ENCODE measurements at regions not wholly inside any gene's neighbourhood (a gene's known extent, or its start where the extent isn't known, plus 50 kb on each side); places are given as distances from the start of the nearest gene placed in this dataset.

DNA sequence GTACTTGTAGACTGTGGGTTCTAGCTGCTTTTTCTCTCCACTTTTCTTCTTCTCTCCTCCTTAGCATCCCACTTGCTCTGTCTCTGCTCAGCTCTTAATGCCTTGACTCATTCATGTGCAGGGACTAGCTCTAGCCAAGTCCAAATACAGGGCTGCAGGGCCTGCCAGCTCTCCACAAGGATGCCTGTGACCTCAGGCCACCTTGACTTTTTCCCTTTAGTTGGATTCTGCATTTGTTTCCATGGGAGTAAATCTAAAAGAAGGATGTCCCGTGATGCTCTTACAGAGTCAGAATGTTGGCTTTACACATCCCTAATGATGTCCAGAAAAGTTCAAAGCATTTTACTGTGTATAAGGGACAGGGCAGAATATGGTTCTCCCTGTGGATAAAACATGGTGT, 101.8 kb upstream of the PREP start:
- peak; percentile 31 for DNase-seq

DNA sequence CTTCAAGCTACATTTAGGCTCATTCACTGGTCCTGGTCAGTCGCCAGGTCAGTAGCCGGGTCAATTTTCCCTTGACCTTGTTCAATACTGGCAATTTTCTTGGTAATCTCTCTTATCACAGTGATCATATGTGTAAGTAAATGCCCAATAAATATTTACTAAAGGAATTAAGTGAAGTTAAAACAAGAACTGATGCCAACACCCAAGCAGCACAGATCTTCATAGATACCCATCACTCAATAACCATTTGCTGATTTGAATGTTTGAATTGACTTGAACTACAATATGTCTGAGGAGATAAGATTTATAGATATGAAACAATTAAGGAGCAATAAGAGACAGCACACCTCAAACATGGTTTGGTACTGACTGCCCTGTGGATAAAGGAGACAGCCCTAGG, 100.8 kb upstream of the PREP start:
- DNase-seq = no peak

- no peak for DNase-seq
Measured at GRCh38 chr6:105501826-105502344, 99.0 kb upstream of the PREP start.

- no peak for DNase-seq
Measured at GRCh38 chr6:105501246-105501645, 98.4 kb upstream of the PREP start.

DNA sequence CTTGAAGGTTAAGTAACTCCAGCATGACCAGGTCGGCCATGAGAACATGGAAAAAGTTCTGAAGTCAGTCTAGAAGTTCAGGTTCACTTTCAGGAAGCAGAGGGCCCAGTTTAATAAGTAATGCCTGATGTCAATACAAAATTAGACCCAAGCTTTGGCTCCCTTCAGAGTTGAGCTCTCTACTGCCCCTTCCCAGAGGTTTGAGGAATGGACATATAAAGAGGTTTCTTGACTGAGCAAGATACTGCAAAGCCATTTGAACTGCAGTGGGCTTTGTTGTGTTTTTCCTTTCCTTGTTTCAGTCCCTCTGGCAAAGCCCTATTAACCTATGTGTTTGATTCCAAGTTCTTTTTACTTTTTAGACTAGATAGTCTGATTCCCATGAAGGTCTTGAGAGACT, 97.8 kb upstream of the PREP start:
- DNase-seq = no peak

- no peak for DNase-seq
Measured at GRCh38 chr6:105499931-105500330, 97.0 kb upstream of the PREP start.

- no peak for DNase-seq
Measured at GRCh38 chr6:105499136-105499870, 96.4 kb upstream of the PREP start.

DNA sequence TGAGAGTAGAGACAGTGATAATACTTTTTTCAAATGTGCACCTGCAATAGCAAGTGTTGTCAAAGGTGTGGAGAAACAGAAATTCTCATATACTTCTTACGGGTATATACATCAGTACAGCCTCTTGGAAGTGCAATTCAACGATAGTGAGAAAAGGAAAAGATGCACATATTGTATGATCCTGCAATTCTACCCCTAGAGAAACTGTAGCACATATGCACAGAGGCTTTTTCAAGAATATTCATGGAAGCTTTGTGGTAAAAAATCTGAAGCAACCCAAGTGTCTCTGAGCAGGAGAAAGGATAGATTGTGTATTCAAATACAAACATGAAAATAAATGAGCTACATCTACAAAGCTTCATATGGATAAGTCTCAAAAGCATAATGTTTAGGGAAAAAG, 94.7 kb upstream of the PREP start:
- DNase-seq = no peak

DNA sequence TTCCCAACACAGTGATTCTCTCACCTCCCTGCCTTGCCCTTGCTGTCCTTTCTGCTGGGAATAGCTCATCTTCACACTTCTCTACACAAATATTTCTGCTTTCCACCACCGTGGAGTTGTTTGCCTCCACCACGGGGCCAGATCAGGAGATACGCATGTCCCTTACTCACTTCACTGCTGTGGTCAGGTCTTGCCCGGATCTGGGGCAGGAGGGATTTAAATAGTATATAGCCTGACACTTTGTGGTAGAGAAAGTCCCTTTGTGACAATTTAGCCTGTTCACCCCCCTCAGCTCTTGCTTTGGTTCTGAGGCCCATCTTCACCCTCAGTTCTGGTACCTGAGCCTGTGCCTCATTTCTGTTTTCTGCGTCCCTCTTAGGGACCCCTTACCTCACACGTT, 92.6 kb upstream of the PREP start:
- no peak for DNase-seq

DNA sequence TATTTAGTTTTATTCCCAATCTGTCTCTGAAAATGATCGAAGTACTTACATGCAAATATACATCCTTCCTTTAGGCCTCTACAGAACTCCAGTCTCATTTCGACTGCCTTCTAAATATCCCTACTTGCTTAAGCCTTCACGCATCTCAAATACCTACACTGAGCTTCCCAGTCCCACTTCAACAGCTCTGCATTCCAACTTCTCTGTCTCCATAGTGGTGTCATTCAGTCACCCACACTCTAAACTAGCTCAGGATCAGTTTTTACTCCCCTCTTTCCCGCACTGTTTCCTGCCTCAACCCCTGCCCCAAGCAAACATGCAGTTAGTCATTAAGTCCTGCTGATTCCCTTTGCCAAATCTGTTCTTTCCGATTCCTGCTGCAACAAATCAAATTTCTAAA, 91.8 kb upstream of the PREP start:
- no peak for DNase-seq

DNA sequence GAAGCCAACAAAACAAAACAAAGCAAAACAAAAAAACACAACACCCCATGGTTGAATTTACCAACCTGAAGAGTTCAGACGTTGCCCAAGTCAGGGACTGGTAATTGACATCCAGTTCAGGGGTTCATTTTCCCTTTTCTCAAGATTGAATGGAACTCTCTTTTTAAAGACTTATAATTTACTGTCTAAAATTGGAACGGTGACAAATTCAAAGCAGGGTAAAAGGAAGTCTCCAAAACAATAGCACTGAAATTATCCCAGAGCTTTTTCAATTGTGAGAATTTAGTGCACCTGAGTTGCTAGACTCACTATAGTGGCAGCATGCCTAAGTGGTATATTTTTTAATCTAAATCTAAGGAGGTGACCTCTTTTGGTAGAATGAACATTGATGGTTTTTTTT, 90.9 kb upstream of the PREP start:
- no peak for DNase-seq

DNA sequence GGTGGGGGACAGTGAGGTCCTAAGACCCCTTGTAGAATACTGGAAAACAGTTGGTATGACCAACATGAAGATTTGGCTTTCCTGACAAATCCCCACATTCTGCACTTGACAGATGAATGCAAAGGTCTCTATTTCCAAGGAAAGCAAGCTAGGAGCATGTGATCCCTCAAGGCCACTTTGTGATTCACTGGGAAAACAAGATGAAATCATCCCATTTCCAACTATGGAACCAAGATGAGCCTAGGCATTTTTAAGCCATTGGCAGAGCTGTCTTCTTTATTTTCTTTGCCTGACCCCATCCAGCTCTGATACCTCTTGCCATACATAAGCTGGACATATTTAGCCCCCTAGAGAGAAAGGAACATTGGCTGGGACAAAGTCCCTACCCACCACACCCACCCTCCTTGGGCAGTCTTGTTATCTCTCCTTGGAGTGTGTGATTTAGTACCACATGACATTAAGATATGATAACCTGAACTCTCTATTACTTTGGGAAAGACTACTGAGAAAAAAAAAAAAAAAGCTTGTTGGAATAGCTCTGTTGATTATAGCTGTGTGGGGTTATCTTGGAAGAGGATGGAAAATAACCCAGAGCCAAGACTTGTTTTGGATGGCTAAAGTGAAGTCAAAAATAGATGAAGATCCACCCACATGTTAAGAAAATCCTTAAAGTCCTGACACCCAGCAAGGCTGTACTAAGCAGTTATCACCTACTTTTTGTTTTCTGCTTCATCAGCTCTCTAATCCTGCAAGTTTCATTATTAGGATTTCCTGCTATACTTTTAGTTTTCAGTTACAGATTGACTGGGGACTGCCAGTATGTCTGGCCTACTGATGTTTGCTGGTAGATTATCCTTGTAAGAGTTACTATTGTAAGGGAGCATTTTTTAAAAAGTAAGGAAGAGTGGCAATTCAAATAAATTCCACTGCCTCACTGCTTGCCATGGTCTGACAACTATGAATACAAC, 90.1 kb upstream of the PREP start:
- no peak for DNase-seq

DNA sequence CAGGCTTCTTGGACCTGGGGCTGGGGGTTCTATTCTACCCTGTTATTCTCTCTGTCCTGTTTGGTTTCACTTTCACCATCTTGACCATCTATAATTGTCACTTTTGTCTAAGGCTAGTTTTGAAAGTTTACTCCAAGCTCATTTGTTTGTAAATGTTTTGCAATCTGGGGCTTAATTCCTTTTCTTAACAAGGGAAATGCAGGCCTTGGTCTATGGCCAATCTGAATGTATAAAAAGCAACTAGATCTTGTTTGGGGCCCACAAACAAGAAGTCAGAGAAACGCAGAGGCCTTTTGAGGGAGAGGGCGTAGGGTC, 86.3 kb upstream of the PREP start:
- no peak for DNase-seq

DNA sequence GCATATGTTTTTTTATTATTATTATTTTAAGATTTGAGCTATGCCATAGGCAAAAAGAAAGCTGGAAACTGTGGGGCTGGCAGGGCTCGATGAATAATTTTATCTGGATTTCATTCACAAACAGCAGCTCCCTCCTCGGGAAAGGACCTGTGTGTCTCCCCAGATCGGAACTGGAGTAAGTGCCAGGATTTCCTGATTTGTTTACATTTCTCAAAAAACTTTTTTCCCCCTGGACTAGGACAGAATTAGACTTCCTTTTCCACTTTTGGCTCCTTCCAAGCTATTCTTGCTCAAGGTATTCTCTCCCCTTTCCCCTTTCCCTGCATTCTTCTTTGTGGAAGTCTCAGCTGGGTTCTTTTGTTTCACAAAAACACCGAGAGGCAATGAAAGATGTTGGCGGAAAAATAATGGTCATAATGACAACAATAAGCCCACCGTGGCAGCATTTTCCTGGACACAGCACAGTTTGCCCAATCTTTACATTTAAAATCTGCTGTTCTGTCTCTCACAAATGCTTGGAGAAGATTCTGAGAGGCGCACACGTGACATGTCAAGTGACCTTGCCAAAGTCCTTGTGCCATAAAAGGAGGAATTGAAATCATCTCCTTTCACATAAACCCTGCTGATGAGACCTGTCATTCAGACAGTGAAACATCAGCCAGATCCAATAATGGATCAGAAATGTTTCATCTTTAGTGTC, 85.8 kb upstream of the PREP start:
- DNase-seq = no peak

GRCh38 chr6:105487040-105487790, 84.3 kb upstream of the PREP start:
- DNase-seq = no peak

DNA sequence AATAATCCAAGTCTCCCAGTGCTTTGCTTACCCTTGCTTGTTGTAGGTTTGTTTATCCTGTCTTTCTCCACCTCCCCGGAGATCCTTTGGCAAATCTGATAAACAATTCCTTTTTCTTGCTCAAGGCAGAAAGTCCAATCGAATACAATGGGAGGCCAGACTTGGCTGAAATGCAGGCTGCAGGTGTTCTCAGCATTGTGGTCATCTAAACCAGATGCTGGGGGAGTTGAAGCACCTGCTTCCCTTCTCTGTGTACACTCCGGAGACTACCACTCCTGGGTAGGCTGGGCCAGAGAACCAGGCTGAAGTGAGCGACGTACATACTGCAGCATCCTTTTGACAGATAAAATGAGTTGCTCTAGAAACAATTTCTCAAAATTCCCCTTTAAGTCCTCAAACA, 82.6 kb upstream of the PREP start:
- no peak for DNase-seq

DNA sequence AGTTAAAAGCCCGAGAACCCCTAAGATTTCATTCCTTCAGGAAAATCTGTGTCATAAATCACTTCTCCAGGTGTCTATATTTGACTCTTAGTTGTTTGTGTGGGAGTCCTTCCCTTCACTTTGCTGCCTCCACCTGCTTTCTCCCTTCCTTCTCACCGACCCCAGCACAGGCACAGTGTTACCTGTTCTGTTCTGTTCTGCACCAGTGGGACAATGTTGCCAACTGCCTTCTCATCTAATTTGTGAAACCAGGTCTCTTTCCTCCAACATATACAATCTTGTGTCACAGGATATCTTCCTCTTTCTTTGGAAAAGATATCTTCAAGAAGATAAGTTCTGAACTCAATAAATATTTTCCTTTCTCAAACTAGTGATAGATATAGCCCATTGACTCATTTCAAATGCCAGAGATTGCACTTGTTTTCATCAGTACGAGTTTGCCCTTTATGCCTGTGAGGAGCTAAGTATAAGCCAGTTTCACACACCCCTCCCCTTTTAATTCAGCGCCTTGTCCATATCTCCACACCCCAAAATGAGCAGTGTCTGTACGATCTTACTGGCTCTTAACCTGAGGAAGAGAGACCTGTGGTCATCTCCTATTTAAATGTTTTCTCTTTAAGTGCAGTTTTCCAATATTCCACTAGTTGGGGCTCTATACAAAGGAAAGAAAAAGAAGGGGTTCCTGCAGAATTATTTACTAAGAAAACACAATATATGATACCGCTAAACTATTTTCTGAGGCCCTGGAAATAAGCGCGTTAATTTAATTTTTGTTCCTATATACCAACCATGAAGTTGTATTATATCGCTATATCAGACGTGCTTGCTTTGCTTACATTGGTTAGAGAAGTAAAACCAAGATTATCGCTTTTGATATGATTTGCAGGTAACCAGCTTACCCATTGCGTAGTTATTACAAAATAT, 81.6 kb upstream of the PREP start:
- no peak for DNase-seq

- no peak for DNase-seq
Measured at GRCh38 chr6:105483492-105483891, 80.6 kb upstream of the PREP start.

DNA sequence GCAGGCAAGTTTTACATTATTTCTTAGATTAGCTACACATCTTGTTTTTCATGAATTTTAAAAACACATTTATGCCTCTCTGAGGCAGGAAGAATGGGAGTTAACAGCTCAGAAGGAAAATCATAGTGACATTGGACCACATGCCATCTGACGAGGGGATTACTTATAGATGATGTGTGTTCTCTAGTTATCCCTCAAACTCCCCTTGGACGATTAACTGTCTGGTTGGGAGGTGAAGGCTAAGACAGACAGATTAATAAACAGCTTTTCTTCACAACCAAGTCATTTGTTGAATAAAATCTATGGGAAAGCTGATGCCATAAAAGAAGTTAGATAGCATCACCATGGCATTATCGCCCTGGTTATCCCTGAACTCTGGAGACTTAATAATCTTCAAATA, 80.0 kb upstream of the PREP start:
- DNase-seq = no peak

- DNase-seq = peak; percentile 41
Measured at GRCh38 chr6:105482227-105482844, 79.5 kb upstream of the PREP start.

GRCh38 chr6:105476978-105477377, 74.1 kb upstream of the PREP start:
- no peak for DNase-seq
